ENCODE measurements at regions not wholly inside any gene's neighbourhood (a gene's known extent, or its start where the extent isn't known, plus 50 kb on each side); places are given as distances from the start of the nearest gene placed in this dataset.

DNA sequence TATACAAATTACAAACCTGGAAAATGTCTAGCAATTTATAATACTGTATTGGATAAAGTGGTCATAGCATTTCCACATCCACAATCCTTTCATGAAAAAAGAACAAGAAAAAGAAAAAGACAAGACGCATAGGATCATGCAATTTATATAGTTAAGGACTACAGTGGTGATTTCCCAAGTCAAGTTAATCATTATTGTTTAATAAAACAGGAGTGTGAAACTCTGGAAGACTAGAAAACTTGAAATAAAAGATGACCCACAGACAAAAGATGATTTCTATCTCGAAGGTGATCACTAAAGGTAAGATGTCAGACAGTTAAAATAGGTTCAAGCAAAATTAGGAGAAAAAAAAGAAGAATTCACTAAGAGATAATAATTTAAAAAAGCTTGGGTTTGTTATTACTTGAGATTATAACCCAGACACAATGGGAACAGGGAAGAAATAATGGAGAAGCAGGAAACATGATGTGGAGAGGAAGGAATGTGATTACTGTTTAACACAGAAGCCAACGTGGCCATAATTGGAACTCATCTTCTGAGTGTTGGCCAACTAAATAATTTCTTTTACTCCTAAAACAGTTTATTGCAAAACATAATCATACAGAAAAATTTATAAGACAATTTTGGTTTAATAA, 441.2 kb upstream of the ANO3 start:
- TF ChIP-seq, protein P1, sequence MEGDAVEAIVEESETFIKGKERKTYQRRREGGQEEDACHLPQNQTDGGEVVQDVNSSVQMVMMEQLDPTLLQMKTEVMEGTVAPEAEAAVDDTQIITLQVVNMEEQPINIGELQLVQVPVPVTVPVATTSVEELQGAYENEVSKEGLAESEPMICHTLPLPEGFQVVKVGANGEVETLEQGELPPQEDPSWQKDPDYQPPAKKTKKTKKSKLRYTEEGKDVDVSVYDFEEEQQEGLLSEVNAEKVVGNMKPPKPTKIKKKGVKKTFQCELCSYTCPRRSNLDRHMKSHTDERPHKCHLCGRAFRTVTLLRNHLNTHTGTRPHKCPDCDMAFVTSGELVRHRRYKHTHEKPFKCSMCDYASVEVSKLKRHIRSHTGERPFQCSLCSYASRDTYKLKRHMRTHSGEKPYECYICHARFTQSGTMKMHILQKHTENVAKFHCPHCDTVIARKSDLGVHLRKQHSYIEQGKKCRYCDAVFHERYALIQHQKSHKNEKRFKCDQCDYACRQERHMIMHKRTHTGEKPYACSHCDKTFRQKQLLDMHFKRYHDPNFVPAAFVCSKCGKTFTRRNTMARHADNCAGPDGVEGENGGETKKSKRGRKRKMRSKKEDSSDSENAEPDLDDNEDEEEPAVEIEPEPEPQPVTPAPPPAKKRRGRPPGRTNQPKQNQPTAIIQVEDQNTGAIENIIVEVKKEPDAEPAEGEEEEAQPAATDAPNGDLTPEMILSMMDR (IDR thresholded peaks at IDR 0.05) = no peak
- TF ChIP-seq POLR2A (IDR thresholded peaks at IDR 0.05) = no peak
